Choroid plexus epithelial cell (primary cell): ENCODE measurements at regions not wholly inside any gene's neighbourhood (a gene's known extent, or its start where the extent isn't known, plus 50 kb on each side); places are given as distances from the start of the nearest gene placed in this dataset.

Experiments
- DNase-seq: peaks from one replicate; pipeline ENCODE4 v3.0.0-alpha.2; 2010; ENCODE audit warnings: low read depth
- H3K4me3 ChIP-seq: 2 replicates; pipeline ENCODE4 v1.5.1; 2011; ENCODE audit warnings: low read depth, mild to moderate bottlenecking, control low read depth, low read length, moderate library complexity
- CTCF ChIP-seq: conservative IDR thresholded peaks from 2 replicates; pipeline ENCODE4 v1.5.1; 2011; ENCODE audit warnings: low read depth, mild to moderate bottlenecking, control low read depth, inconsistent platforms, low read length, moderate library complexity

GRCh38 chr13:88426661-88427060 lies 755.5 kb downstream of the SLITRK5 start:
- TF ChIP-seq CTCF: no peak
- H3K4me3 ChIP-seq: no peak overlapping the region
- DNase-seq: no peak

- TF ChIP-seq CTCF: no peak
Observed at GRCh38 chr13:88429862-88430261, 758.7 kb downstream of the SLITRK5 start.

GRCh38 chr13:88434953-88435352 lies 763.8 kb downstream of the SLITRK5 start:
- TF ChIP-seq CTCF: no peak
- H3K4me3 ChIP-seq: no peak overlapping the region
- DNase-seq: no peak

More at GRCh38 chr13:88429862-88430261, 758.7 kb downstream of the SLITRK5 start:
- no peak for DNase-seq
- no peak overlapping the region for H3K4me3 ChIP-seq

- no peak overlapping the region for H3K4me3 ChIP-seq
- no peak for TF ChIP-seq CTCF
- DNase-seq: no peak
Observed at GRCh38 chr13:88436974-88437373, 765.8 kb downstream of the SLITRK5 start.

GRCh38 chr13:88450515-88450914 lies 779.3 kb downstream of the SLITRK5 start:
- H3K4me3 ChIP-seq: no peak overlapping the region
- TF ChIP-seq CTCF: no peak
- no peak for DNase-seq

GRCh38 chr13:88456151-88456550 lies 785.0 kb downstream of the SLITRK5 start:
- no peak for DNase-seq
- no peak overlapping the region for H3K4me3 ChIP-seq
- TF ChIP-seq CTCF: no peak

GRCh38 chr13:88459331-88459730 lies 788.2 kb downstream of the SLITRK5 start:
- TF ChIP-seq CTCF: no peak
- no peak for DNase-seq
- no peak overlapping the region for H3K4me3 ChIP-seq
